Calu3 (cell line): ENCODE measurements at regions not wholly inside any gene's neighbourhood (a gene's known extent, or its start where the extent isn't known, plus 50 kb on each side); places are given as distances from the start of the nearest gene placed in this dataset.
"Not testable (repeated sequence)": the region's sequence is repeated elsewhere in the genome, so short reads cannot be mapped to it uniquely, and the experiment has no call there.

Experiments
- BruUV-seq: library from RNA; stranded (reverse); fragments of 400-500 nt; replicated peaks from 2 replicates; lab custom pipeline; 2021; lab: Mats Ljungman, UMichigan
- CTCF ChIA-PET: fragments of 300-600 bp; sonication (Branson Sonifier 250); formaldehyde crosslinking; loops from one replicate; lab custom pipeline; 2022; ENCODE audit warnings: antibody characterized with exemption; lab: Charles Lee
- DNase-seq: peaks from one replicate; pipeline ENCODE4 v3.0.0; 2022
- H3K27ac Mint-ChIP-seq: one replicate; pipeline ENCODE4 v1.8.0; 2022; ENCODE audit warnings: mixed read lengths; ENCODE audit not compliant: unreplicated experiment
- H3K27me3 Mint-ChIP-seq: one replicate; pipeline ENCODE4 v1.8.0; 2022; ENCODE audit warnings: mixed read lengths; ENCODE audit not compliant: unreplicated experiment
- H3K36me3 Mint-ChIP-seq: one replicate; pipeline ENCODE4 v1.8.0; 2022; ENCODE audit warnings: mild to moderate bottlenecking, moderate library complexity, mixed read lengths; ENCODE audit not compliant: insufficient read depth, unreplicated experiment
- H3K4me1 Mint-ChIP-seq: one replicate; pipeline ENCODE4 v1.8.0; 2022; ENCODE audit warnings: mild to moderate bottlenecking, low read depth, mixed read lengths; ENCODE audit not compliant: unreplicated experiment
- H3K4me3 Mint-ChIP-seq: one replicate; pipeline ENCODE4 v1.8.0; 2022; ENCODE audit warnings: mild to moderate bottlenecking, low read depth, moderate library complexity, mixed read lengths; ENCODE audit not compliant: unreplicated experiment
- H3K9me3 Mint-ChIP-seq: one replicate; pipeline ENCODE4 v1.8.0; 2022; ENCODE audit warnings: low read depth, mixed read lengths; ENCODE audit not compliant: unreplicated experiment
- CTCF ChIP-seq: fragments of 200-600 bp; IDR thresholded peaks from one replicate; pipeline ENCODE4 v1.8.0; 2022; ENCODE audit warnings: antibody characterized with exemption; ENCODE audit not compliant: unreplicated experiment
- intact Hi-C: fragments of 100-400 bp; cut with micrococcal nuclease; formaldehyde crosslinking; loops from one replicate; pipeline ENCODE4 v1.10.0; 2022; ENCODE audit not compliant: unreplicated experiment

GRCh38 chr14:106317593-106317992 is 791.2 kb downstream of the TMEM121 start:
- intact Hi-C loops: no loop called here
- H3K9me3 Mint-ChIP-seq: no peaks in the 10 kb centered on the region

GRCh38 chr14:106318700-106319099 is 792.3 kb downstream of the TMEM121 start:
- intact Hi-C loops: no loop called here
- H3K36me3 Mint-ChIP-seq: no peaks in the 10 kb centered on the region
- H3K27ac Mint-ChIP-seq: no peak overlapping the region
- H3K4me1 Mint-ChIP-seq: no peaks in the 10 kb centered on the region
- H3K9me3 Mint-ChIP-seq: no peaks in the 10 kb centered on the region
- peak; percentile 11 for TF ChIP-seq CTCF
- no peak for DNase-seq
- CTCF ChIA-PET: no interaction called here
- peaks cover 23% of the 10 kb centered on the region for H3K27me3 Mint-ChIP-seq
- no TSS peak for BruUV-seq
- H3K4me3 Mint-ChIP-seq: no peak overlapping the region

More at GRCh38 chr14:106317593-106317992, 791.2 kb downstream of the TMEM121 start:
- Mint-ChIP-seq H3K4me3 (no peak overlapping the region), H3K4me1 (no peaks in the 10 kb centered on the region), H3K27me3 (peaks cover 13% of the 10 kb centered on the region), H3K27ac (no peak overlapping the region), H3K36me3 (no peaks in the 10 kb centered on the region)
- no peak for DNase-seq
- CTCF ChIA-PET: no interaction called here
- TF ChIP-seq CTCF: no peak
- no TSS peak for BruUV-seq

- H3K9me3 Mint-ChIP-seq, H3K4me3 Mint-ChIP-seq, H3K36me3 Mint-ChIP-seq, CTCF ChIA-PET, H3K27ac Mint-ChIP-seq, H3K4me1 Mint-ChIP-seq, BruUV-seq, intact Hi-C loops: not testable (repeated sequence)
- H3K27me3 Mint-ChIP-seq: peaks cover 50% of the 10 kb centered on the region
- peak; percentile 19 for DNase-seq
These were observed 797.6 kb downstream of the TMEM121 start for GRCh38 chr14:106323970-106324369.

GRCh38 chr14:106327234-106327633 is 800.9 kb downstream of the TMEM121 start:
- Mint-ChIP-seq H3K4me3 (no peak overlapping the region), H3K27ac (no peak overlapping the region), H3K27me3 (peaks cover 63% of the 10 kb centered on the region), H3K36me3 (no peaks in the 10 kb centered on the region), H3K9me3 (no peaks in the 10 kb centered on the region), H3K4me1 (no peaks in the 10 kb centered on the region)
- TF ChIP-seq CTCF: no peak
- CTCF ChIA-PET: interaction anchor here (1.0 to 1.1 kb wide), 2 partner anchors 24 to 46 kb away, joined by 3 to 7 read pairs; no protein-coding TSS in a partner anchor
- intact Hi-C loops: no loop called here
- BruUV-seq: no TSS peak
- no peak for DNase-seq

GRCh38 chr14:106327702-106328353 is 801.4 kb downstream of the TMEM121 start:
- H3K4me3 Mint-ChIP-seq, H3K36me3 Mint-ChIP-seq, DNase-seq, H3K9me3 Mint-ChIP-seq, H3K27ac Mint-ChIP-seq, intact Hi-C loops, BruUV-seq, H3K4me1 Mint-ChIP-seq: not testable (repeated sequence)
- CTCF ChIA-PET: interaction anchor here (1.0 to 1.1 kb wide), 2 partner anchors 23 to 45 kb away, joined by 3 to 7 read pairs; no protein-coding TSS in a partner anchor
- peaks cover 59% of the 10 kb centered on the region for H3K27me3 Mint-ChIP-seq

- intact Hi-C loops: not testable (repeated sequence)
These were observed 802.9 kb downstream of the TMEM121 start for GRCh38 chr14:106329243-106329642.

GRCh38 chr14:106329987-106330774 is 803.8 kb downstream of the TMEM121 start:
- H3K9me3 Mint-ChIP-seq, BruUV-seq, H3K36me3 Mint-ChIP-seq, H3K27ac Mint-ChIP-seq, H3K4me1 Mint-ChIP-seq, CTCF ChIA-PET, H3K4me3 Mint-ChIP-seq, intact Hi-C loops, DNase-seq: not testable (repeated sequence)
- peaks cover 52% of the 10 kb centered on the region for H3K27me3 Mint-ChIP-seq

More at GRCh38 chr14:106329243-106329642, 802.9 kb downstream of the TMEM121 start:
- H3K4me3 Mint-ChIP-seq, H3K9me3 Mint-ChIP-seq, H3K27ac Mint-ChIP-seq, CTCF ChIA-PET, DNase-seq, BruUV-seq, H3K4me1 Mint-ChIP-seq, H3K36me3 Mint-ChIP-seq: not testable (repeated sequence)
- H3K27me3 Mint-ChIP-seq: peaks cover 52% of the 10 kb centered on the region
